HCT116 (cell line): ENCODE measurements at regions not wholly inside any gene's neighbourhood (a gene's known extent, or its start where the extent isn't known, plus 50 kb on each side); places are given as distances from the start of the nearest gene placed in this dataset.

ENCODE experiments used
- ATAC-seq: fragments of 200-7000 bp; cut with Tn5 transposase; 2 replicates; pipeline ENCODE4 v1.9.1; 2020; ENCODE audit warnings: mild to moderate bottlenecking, moderate library complexity
- BruUV-seq: library from RNA; stranded (reverse); fragments of 400-500 nt; replicated peaks from 2 replicates; lab custom pipeline; 2021; lab: Mats Ljungman, UMichigan
- CTCF ChIA-PET: fragments of 300-600 bp; sonication (Branson Sonifier 250); formaldehyde crosslinking; loops from one replicate; lab custom pipeline; 2021; ENCODE audit warnings: antibody characterized with exemption; lab: Charles Lee
- POLR2A ChIA-PET: fragments of 300-600, 350-600 bp; sonication (Branson Sonifier 250); formaldehyde crosslinking; loops from one replicate; lab custom pipeline; 2021; ENCODE audit warnings: antibody characterized with exemption; lab: Charles Lee
- RAD21 ChIA-PET, 2 experiments: fragments of 300-600 bp; sonication (Branson Sonifier 250); formaldehyde crosslinking; loops; one replicate each; lab custom pipeline; 2023; ENCODE audit warnings: low total read pairs in 2 of 2; ENCODE audit not compliant: uncharacterized antibody in 2 of 2, unreplicated experiment in 2 of 2, low non-redundant PET in 1 of 2; lab: Charles Lee
- DNase-seq: peaks from one replicate; pipeline ENCODE4 v3.0.0-alpha.2; 2010; ENCODE audit warnings: low read depth, low spot score
- H2AFZ ChIP-seq: fragments of 200-600 bp; shearing (Covaris generic), sonication (generic); 2 replicates; pipeline ENCODE4 v1.6.1; 2017; ENCODE audit warnings: low read depth, mixed run types, mixed read lengths, antibody characterized with exemption, low read length; ENCODE audit not compliant: poor library complexity, severe bottlenecking
- H3K27ac ChIP-seq: 2 replicates; pipeline ENCODE4 v1.5.1; 2012; ENCODE audit warnings: low read depth, low read length
- H3K27me3 ChIP-seq: fragments of 200-600 bp; sonication (generic); 2 replicates; pipeline ENCODE4 v1.6.1; 2016; ENCODE audit warnings: mixed run types, low read length, mixed read lengths; ENCODE audit not compliant: insufficient read depth
- H3K36me3 ChIP-seq, 2 experiments: fragments of 200-500 bp in 1 of 2; fragments of 200-600 bp in 1 of 2; sonication (Bioruptor generic) in 1 of 2; sonication (generic) in 1 of 2; 2 replicates each; pipeline versions ENCODE4 v1.5.1 to v1.6.1; 2014 to 2016; ENCODE audit warnings: low read length in 2 of 2, inconsistent platforms in 1 of 2, mixed read lengths in 1 of 2, mixed run types in 1 of 2; ENCODE audit not compliant: insufficient read depth in 2 of 2, control insufficient read depth in 1 of 2
- H3K4me1 ChIP-seq, 2 experiments: fragments of 200-600 bp in 1 of 2; sonication (generic) in 1 of 2; 2 replicates each; pipeline versions ENCODE4 v1.5.1 to v1.6.1; 2012 to 2017; ENCODE audit warnings: low read length in 2 of 2, inconsistent platforms in 1 of 2, mild to moderate bottlenecking in 1 of 2, mixed read lengths in 1 of 2, mixed run types in 1 of 2, moderate library complexity in 1 of 2; ENCODE audit not compliant: insufficient read depth in 2 of 2, control insufficient read depth in 1 of 2
- H3K4me2 ChIP-seq: fragments of 200-600 bp; sonication (generic); 2 replicates; pipeline ENCODE4 v1.6.1; 2017; ENCODE audit warnings: mixed run types, low read length, mixed read lengths
- H3K4me3 ChIP-seq, 2 experiments: fragments of 200-600 bp in 1 of 2; sonication (generic) in 1 of 2; replicated peaks in 1 of 2; 2 replicates each; pipeline ENCODE4 v1.5.1; 2011 to 2016; ENCODE audit warnings: low read length in 2 of 2, control low read depth in 1 of 2, low read depth in 1 of 2, mild to moderate bottlenecking in 1 of 2, mixed read lengths in 1 of 2, mixed run types in 1 of 2
- H3K79me2 ChIP-seq: fragments of 200-600 bp; sonication (generic); 2 replicates; pipeline ENCODE4 v1.6.1; 2017; ENCODE audit warnings: mild to moderate bottlenecking, mixed run types, low read length, moderate library complexity, mixed read lengths; ENCODE audit not compliant: insufficient read depth
- H3K9ac ChIP-seq: fragments of 200-600 bp; sonication (generic); 2 replicates; pipeline ENCODE4 v1.6.1; 2016; ENCODE audit warnings: low read length, mixed read lengths
- H3K9me2 ChIP-seq: fragments of 200-600 bp; sonication (generic), shearing (Covaris generic); 2 replicates; pipeline ENCODE4 v1.6.1; 2017; ENCODE audit warnings: mixed run types, mild to moderate bottlenecking, moderate library complexity; ENCODE audit not compliant: insufficient read depth
- H3K9me3 ChIP-seq, 2 experiments: fragments of 200-500 bp in 1 of 2; fragments of 200-600 bp in 1 of 2; sonication (Bioruptor generic) in 1 of 2; sonication (generic) in 1 of 2; 2 replicates each; pipeline ENCODE4 v1.6.1; 2014 to 2017; ENCODE audit warnings: low read length in 2 of 2, mixed read lengths in 2 of 2, inconsistent platforms in 1 of 2, low read depth in 1 of 2, mild to moderate bottlenecking in 1 of 2, mixed run types in 1 of 2, moderate library complexity in 1 of 2; ENCODE audit not compliant: control insufficient read depth in 1 of 2, insufficient read depth in 1 of 2
- H4K20me1 ChIP-seq: fragments of 200-600 bp; sonication (generic), shearing (Covaris generic); 2 replicates; pipeline ENCODE4 v1.6.1; 2017; ENCODE audit warnings: mixed run types, mild to moderate bottlenecking, moderate library complexity; ENCODE audit not compliant: insufficient read depth
- CBX3 ChIP-seq: IDR thresholded peaks from 2 replicates; pipeline ENCODE4 v1.6.1; 2012; ENCODE audit warnings: low read depth
- CEBPB ChIP-seq: IDR thresholded peaks from 2 replicates; pipeline ENCODE4 v1.6.1; 2012; ENCODE audit warnings: low read depth
- EGR1 ChIP-seq: IDR thresholded peaks from 2 replicates; pipeline ENCODE4 v1.6.1; 2012; ENCODE audit warnings: low read depth
- ELF1 ChIP-seq: IDR thresholded peaks from 2 replicates; pipeline ENCODE4 v1.6.1; 2012; ENCODE audit warnings: low read depth, borderline replicate concordance
- EZH2phosphoT487 ChIP-seq: fragments of 200-600 bp; IDR thresholded peaks from 2 replicates; pipeline ENCODE4 v1.6.1; 2018; ENCODE audit warnings: antibody characterized with exemption, borderline replicate concordance
- FOSL1 ChIP-seq: IDR thresholded peaks from 2 replicates; pipeline ENCODE4 v1.6.1; 2012; ENCODE audit warnings: low read depth
- JUND ChIP-seq: IDR thresholded peaks from 2 replicates; pipeline ENCODE4 v1.6.1; 2012
- POLR2A ChIP-seq: IDR thresholded peaks from 2 replicates; pipeline ENCODE4 v1.7.0; 2011; ENCODE audit warnings: borderline replicate concordance; ENCODE audit not compliant: insufficient read depth, insufficient read length; ENCODE audit errors: extremely low read depth
- RAD21 ChIP-seq: IDR thresholded peaks from 2 replicates; pipeline ENCODE4 v1.6.1; 2012; ENCODE audit warnings: low read depth, mild to moderate bottlenecking
- SP1 ChIP-seq: IDR thresholded peaks from 2 replicates; pipeline ENCODE4 v1.6.1; 2012; ENCODE audit warnings: low read depth
- SRF ChIP-seq: IDR thresholded peaks from 2 replicates; pipeline ENCODE4 v1.6.1; 2012; ENCODE audit warnings: low read depth
- ZFX ChIP-seq: fragments of 450-650 bp; IDR thresholded peaks from 2 replicates; pipeline ENCODE4 v1.6.1; 2017
- intact Hi-C: fragments of 100-400 bp; cut with micrococcal nuclease; formaldehyde crosslinking; loops from 2 replicates; pipeline ENCODE4 v1.10.0; 2022
- TF ChIP-seq, protein P1 (sequence below): IDR thresholded peaks from 2 replicates; pipeline ENCODE4 v1.6.1; 2012
- TF ChIP-seq, protein P2 (sequence below), 3 experiments: fragments of 200-600 bp in 1 of 3; sonication (generic) in 1 of 3; IDR thresholded peaks in 2 of 3; conservative IDR thresholded peaks in 1 of 3; 2 replicates each; pipeline ENCODE4 v1.5.1; 2012 to 2017; ENCODE audit warnings: low read depth in 2 of 3, low read length in 2 of 3, antibody characterized with exemption in 1 of 3, borderline replicate concordance in 1 of 3, control low read depth in 1 of 3, mild to moderate bottlenecking in 1 of 3, mixed read lengths in 1 of 3, mixed run types in 1 of 3, moderate library complexity in 1 of 3; ENCODE audit not compliant: insufficient read depth in 1 of 3
- TF ChIP-seq, protein P3 (sequence below): IDR thresholded peaks from 2 replicates; pipeline ENCODE4 v1.6.1; 2012
- TF ChIP-seq, protein P4 (sequence below): IDR thresholded peaks from 2 replicates; pipeline ENCODE4 v1.6.1; 2012; ENCODE audit warnings: low read depth
- TF ChIP-seq, protein P5 (sequence below): IDR thresholded peaks from 2 replicates; pipeline ENCODE4 v1.6.1; 2011; ENCODE audit warnings: mild to moderate bottlenecking, low read length, moderate library complexity; ENCODE audit not compliant: insufficient replicate concordance; ENCODE audit errors: extremely low read depth

DNA sequence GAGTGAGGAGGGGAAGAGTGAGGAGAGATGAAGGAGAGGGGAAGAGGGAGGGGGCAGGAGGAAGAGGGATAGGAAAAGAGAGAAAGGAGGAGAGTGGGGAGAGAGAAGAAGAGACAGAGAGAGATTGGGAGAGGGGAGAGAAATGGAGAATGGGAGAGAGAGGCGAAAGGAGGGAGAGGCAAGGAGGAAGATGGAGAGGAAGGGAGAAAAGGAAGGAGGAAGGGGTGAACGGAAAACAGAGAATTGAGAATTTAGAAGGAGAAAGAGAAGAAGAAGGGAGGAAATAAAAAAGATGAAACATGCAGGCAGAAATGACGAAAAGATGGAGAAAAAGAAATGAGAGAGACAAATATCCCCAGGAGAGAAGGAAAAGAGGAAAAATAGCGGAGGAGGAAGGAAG lies 502.8 kb downstream of the MN1 start:
- Histone ChIP-seq H3K9me3 (no peaks in the 10 kb centered on the region), H3K9ac (no peak overlapping the region), H3K79me2 (no peaks in the 10 kb centered on the region), H3K36me3 (no peaks in the 10 kb centered on the region), H3K4me1 (no peaks in the 10 kb centered on the region), H3K27ac (no peak overlapping the region), H3K27me3 (peaks cover 50% of the 10 kb centered on the region), H3K4me3 (no peak overlapping the region), H3K9me2 (no peaks in the 10 kb centered on the region), H4K20me1 (no peaks in the 10 kb centered on the region), H2AFZ (no peak overlapping the region), H3K4me2 (no peak overlapping the region)
- POLR2A ChIA-PET: no interaction called here
- CTCF ChIA-PET: no interaction called here
- ATAC-seq (no peak), DNase-seq (no peak)
- intact Hi-C loops: no loop called here
- TF ChIP-seq, protein P1, sequence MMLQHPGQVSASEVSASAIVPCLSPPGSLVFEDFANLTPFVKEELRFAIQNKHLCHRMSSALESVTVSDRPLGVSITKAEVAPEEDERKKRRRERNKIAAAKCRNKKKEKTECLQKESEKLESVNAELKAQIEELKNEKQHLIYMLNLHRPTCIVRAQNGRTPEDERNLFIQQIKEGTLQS: no peak
- TF ChIP-seq SP1 (no peak), CEBPB (no peak), ELF1 (no peak), FOSL1 (no peak), JUND (no peak), SRF (no peak), ZFX (no peak), EGR1 (no peak), POLR2A (no peak), EZH2phosphoT487 (no peak), RAD21 (no peak), CBX3 (no peak)
- TF ChIP-seq, protein P2, sequence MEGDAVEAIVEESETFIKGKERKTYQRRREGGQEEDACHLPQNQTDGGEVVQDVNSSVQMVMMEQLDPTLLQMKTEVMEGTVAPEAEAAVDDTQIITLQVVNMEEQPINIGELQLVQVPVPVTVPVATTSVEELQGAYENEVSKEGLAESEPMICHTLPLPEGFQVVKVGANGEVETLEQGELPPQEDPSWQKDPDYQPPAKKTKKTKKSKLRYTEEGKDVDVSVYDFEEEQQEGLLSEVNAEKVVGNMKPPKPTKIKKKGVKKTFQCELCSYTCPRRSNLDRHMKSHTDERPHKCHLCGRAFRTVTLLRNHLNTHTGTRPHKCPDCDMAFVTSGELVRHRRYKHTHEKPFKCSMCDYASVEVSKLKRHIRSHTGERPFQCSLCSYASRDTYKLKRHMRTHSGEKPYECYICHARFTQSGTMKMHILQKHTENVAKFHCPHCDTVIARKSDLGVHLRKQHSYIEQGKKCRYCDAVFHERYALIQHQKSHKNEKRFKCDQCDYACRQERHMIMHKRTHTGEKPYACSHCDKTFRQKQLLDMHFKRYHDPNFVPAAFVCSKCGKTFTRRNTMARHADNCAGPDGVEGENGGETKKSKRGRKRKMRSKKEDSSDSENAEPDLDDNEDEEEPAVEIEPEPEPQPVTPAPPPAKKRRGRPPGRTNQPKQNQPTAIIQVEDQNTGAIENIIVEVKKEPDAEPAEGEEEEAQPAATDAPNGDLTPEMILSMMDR (IDR thresholded peaks at IDR 0.05 in 2 of 3, conservative IDR thresholded peaks at IDR 0.05 in 1 of 3; ENCODE audit: borderline replicate concordance in 1 of 3, insufficient read depth in 1 of 3, low read depth in 2 of 3, low read length in 2 of 3): no peak
- TF ChIP-seq, protein P3, sequence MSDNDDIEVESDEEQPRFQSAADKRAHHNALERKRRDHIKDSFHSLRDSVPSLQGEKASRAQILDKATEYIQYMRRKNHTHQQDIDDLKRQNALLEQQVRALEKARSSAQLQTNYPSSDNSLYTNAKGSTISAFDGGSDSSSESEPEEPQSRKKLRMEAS: no peak
- TF ChIP-seq, protein P4, sequence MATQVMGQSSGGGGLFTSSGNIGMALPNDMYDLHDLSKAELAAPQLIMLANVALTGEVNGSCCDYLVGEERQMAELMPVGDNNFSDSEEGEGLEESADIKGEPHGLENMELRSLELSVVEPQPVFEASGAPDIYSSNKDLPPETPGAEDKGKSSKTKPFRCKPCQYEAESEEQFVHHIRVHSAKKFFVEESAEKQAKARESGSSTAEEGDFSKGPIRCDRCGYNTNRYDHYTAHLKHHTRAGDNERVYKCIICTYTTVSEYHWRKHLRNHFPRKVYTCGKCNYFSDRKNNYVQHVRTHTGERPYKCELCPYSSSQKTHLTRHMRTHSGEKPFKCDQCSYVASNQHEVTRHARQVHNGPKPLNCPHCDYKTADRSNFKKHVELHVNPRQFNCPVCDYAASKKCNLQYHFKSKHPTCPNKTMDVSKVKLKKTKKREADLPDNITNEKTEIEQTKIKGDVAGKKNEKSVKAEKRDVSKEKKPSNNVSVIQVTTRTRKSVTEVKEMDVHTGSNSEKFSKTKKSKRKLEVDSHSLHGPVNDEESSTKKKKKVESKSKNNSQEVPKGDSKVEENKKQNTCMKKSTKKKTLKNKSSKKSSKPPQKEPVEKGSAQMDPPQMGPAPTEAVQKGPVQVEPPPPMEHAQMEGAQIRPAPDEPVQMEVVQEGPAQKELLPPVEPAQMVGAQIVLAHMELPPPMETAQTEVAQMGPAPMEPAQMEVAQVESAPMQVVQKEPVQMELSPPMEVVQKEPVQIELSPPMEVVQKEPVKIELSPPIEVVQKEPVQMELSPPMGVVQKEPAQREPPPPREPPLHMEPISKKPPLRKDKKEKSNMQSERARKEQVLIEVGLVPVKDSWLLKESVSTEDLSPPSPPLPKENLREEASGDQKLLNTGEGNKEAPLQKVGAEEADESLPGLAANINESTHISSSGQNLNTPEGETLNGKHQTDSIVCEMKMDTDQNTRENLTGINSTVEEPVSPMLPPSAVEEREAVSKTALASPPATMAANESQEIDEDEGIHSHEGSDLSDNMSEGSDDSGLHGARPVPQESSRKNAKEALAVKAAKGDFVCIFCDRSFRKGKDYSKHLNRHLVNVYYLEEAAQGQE: no peak
- TF ChIP-seq, protein P5, sequence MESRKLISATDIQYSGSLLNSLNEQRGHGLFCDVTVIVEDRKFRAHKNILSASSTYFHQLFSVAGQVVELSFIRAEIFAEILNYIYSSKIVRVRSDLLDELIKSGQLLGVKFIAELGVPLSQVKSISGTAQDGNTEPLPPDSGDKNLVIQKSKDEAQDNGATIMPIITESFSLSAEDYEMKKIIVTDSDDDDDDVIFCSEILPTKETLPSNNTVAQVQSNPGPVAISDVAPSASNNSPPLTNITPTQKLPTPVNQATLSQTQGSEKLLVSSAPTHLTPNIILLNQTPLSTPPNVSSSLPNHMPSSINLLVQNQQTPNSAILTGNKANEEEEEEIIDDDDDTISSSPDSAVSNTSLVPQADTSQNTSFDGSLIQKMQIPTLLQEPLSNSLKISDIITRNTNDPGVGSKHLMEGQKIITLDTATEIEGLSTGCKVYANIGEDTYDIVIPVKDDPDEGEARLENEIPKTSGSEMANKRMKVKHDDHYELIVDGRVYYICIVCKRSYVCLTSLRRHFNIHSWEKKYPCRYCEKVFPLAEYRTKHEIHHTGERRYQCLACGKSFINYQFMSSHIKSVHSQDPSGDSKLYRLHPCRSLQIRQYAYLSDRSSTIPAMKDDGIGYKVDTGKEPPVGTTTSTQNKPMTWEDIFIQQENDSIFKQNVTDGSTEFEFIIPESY: no peak
- RAD21 ChIA-PET: no interaction called here
- no TSS peak for BruUV-seq
